ENCODE measurements at regions not wholly inside any gene's neighbourhood (a gene's known extent, or its start where the extent isn't known, plus 50 kb on each side); places are given as distances from the start of the nearest gene placed in this dataset.

GRCh38 chr11:41935241-41935640 is 475.8 kb upstream of the LRRC4C start:
- Histone ChIP-seq H3K4me3 (no peak overlapping the region), H3K9me3 (no peaks in the 10 kb centered on the region), H3K36me3 (replicated peaks) (no peaks in the 10 kb centered on the region), H3K27me3 (ENCODE audit: low read depth) (no peaks in the 10 kb centered on the region), H3K4me1 (no peaks in the 10 kb centered on the region)
- in situ Hi-C loops (cut with MboI; ENCODE audit: low sequenced_read_pairs): no loop called here
- DNase-seq (ENCODE audit: low spot score in 2 of 2): no peak

GRCh38 chr11:41935795-41936194 is 476.3 kb upstream of the LRRC4C start:
- H3K36me3 ChIP-seq (replicated peaks): no peaks in the 10 kb centered on the region
- H3K4me3 ChIP-seq: no peak overlapping the region
- H3K4me1 ChIP-seq: no peaks in the 10 kb centered on the region
- H3K27me3 ChIP-seq (ENCODE audit: low read depth): no peaks in the 10 kb centered on the region
- in situ Hi-C loops (cut with MboI; ENCODE audit: low sequenced_read_pairs): no loop called here
- no peak for DNase-seq (ENCODE audit: low spot score in 2 of 2)
- no peaks in the 10 kb centered on the region for H3K9me3 ChIP-seq

- no peaks in the 10 kb centered on the region for H3K4me1 ChIP-seq
- in situ Hi-C loops (cut with MboI; ENCODE audit: low sequenced_read_pairs): no loop called here
- H3K4me3 ChIP-seq: no peak overlapping the region
- DNase-seq (ENCODE audit: low spot score in 2 of 2): no peak
- H3K27me3 ChIP-seq (ENCODE audit: low read depth): no peaks in the 10 kb centered on the region
- H3K36me3 ChIP-seq (replicated peaks): no peaks in the 10 kb centered on the region
- H3K9me3 ChIP-seq: no peaks in the 10 kb centered on the region
These were observed 484.2 kb upstream of the LRRC4C start for GRCh38 chr11:41943656-41944055.

GRCh38 chr11:41947392-41947791 is 487.9 kb upstream of the LRRC4C start:
- H3K9me3 ChIP-seq: no peaks in the 10 kb centered on the region
- in situ Hi-C loops (cut with MboI; ENCODE audit: low sequenced_read_pairs): no loop called here

GRCh38 chr11:41950470-41951143 is 491.2 kb upstream of the LRRC4C start:
- in situ Hi-C loops (cut with MboI; ENCODE audit: low sequenced_read_pairs): no loop called here
- Histone ChIP-seq H3K4me1 (no peaks in the 10 kb centered on the region), H3K9me3 (no peaks in the 10 kb centered on the region), H3K36me3 (replicated peaks) (no peaks in the 10 kb centered on the region), H3K4me3 (no peak overlapping the region), H3K27me3 (ENCODE audit: low read depth) (no peaks in the 10 kb centered on the region)
- DNase-seq (ENCODE audit: low spot score in 2 of 2): no peak

More at GRCh38 chr11:41947392-41947791, 487.9 kb upstream of the LRRC4C start:
- no peaks in the 10 kb centered on the region for H3K4me1 ChIP-seq
- no peak for DNase-seq (ENCODE audit: low spot score in 2 of 2)
- no peaks in the 10 kb centered on the region for H3K36me3 ChIP-seq (replicated peaks)
- H3K27me3 ChIP-seq (ENCODE audit: low read depth): no peaks in the 10 kb centered on the region
- no peak overlapping the region for H3K4me3 ChIP-seq

- no peak for DNase-seq (ENCODE audit: low spot score in 2 of 2)
- in situ Hi-C loops (cut with MboI; ENCODE audit: low sequenced_read_pairs): no loop called here
- Histone ChIP-seq H3K4me3 (no peak overlapping the region), H3K9me3 (no peaks in the 10 kb centered on the region), H3K36me3 (replicated peaks) (no peaks in the 10 kb centered on the region), H3K27me3 (ENCODE audit: low read depth) (no peaks in the 10 kb centered on the region), H3K4me1 (no peaks in the 10 kb centered on the region)
These were observed 494.6 kb upstream of the LRRC4C start for GRCh38 chr11:41954034-41954433.

GRCh38 chr11:41955066-41955465 is 495.6 kb upstream of the LRRC4C start:
- in situ Hi-C loops (cut with MboI; ENCODE audit: low sequenced_read_pairs): no loop called here
- H3K36me3 ChIP-seq (replicated peaks): no peaks in the 10 kb centered on the region
- no peak overlapping the region for H3K4me3 ChIP-seq
- DNase-seq (ENCODE audit: low spot score in 2 of 2): no peak
- H3K4me1 ChIP-seq: no peaks in the 10 kb centered on the region
- H3K27me3 ChIP-seq (ENCODE audit: low read depth): no peaks in the 10 kb centered on the region
- no peaks in the 10 kb centered on the region for H3K9me3 ChIP-seq

GRCh38 chr11:41955635-41956400 is 496.4 kb upstream of the LRRC4C start:
- Histone ChIP-seq H3K4me1 (no peaks in the 10 kb centered on the region), H3K27me3 (ENCODE audit: low read depth) (no peaks in the 10 kb centered on the region), H3K9me3 (no peaks in the 10 kb centered on the region), H3K4me3 (no peak overlapping the region), H3K36me3 (replicated peaks) (no peaks in the 10 kb centered on the region)
- in situ Hi-C loops (cut with MboI; ENCODE audit: low sequenced_read_pairs): no loop called here
- DNase-seq (ENCODE audit: low spot score in 2 of 2): no peak

GRCh38 chr11:41963406-41963805 is 504.0 kb upstream of the LRRC4C start:
- in situ Hi-C loops (cut with MboI; ENCODE audit: low sequenced_read_pairs): no loop called here
- no peaks in the 10 kb centered on the region for H3K27me3 ChIP-seq (ENCODE audit: low read depth)
- no peaks in the 10 kb centered on the region for H3K36me3 ChIP-seq (replicated peaks)
- DNase-seq (ENCODE audit: low spot score in 2 of 2): no peak
- H3K4me3 ChIP-seq: no peak overlapping the region
- no peaks in the 10 kb centered on the region for H3K4me1 ChIP-seq
- H3K9me3 ChIP-seq: no peaks in the 10 kb centered on the region

GRCh38 chr11:41970681-41971080 is 511.2 kb upstream of the LRRC4C start:
- Histone ChIP-seq H3K4me1 (no peaks in the 10 kb centered on the region), H3K9me3 (no peaks in the 10 kb centered on the region; the same call in 1 of the 2 replicates)
- in situ Hi-C loops (cut with MboI; ENCODE audit: low sequenced_read_pairs): no loop called here

GRCh38 chr11:41971592-41971991 is 512.1 kb upstream of the LRRC4C start:
- no peak overlapping the region for H3K4me3 ChIP-seq
- H3K4me1 ChIP-seq: no peaks in the 10 kb centered on the region
- in situ Hi-C loops (cut with MboI; ENCODE audit: low sequenced_read_pairs): no loop called here
- no peaks in the 10 kb centered on the region; the same call in 1 of the 2 replicates for H3K9me3 ChIP-seq
- no peaks in the 10 kb centered on the region for H3K36me3 ChIP-seq (replicated peaks)
- DNase-seq (ENCODE audit: low spot score in 2 of 2): no peak
- no peaks in the 10 kb centered on the region for H3K27me3 ChIP-seq (ENCODE audit: low read depth)

More at GRCh38 chr11:41970681-41971080, 511.2 kb upstream of the LRRC4C start:
- DNase-seq (ENCODE audit: low spot score in 2 of 2): no peak
- H3K4me3 ChIP-seq: no peak overlapping the region
- H3K27me3 ChIP-seq (ENCODE audit: low read depth): no peaks in the 10 kb centered on the region
- no peaks in the 10 kb centered on the region for H3K36me3 ChIP-seq (replicated peaks)

GRCh38 chr11:41978945-41979344 is 519.5 kb upstream of the LRRC4C start:
- no peaks in the 10 kb centered on the region for H3K4me1 ChIP-seq
- H3K27me3 ChIP-seq (ENCODE audit: low read depth): no peaks in the 10 kb centered on the region
- in situ Hi-C loops (cut with MboI; ENCODE audit: low sequenced_read_pairs): no loop called here
- no peak overlapping the region for H3K4me3 ChIP-seq
- no peaks in the 10 kb centered on the region for H3K36me3 ChIP-seq (replicated peaks)
- DNase-seq (ENCODE audit: low spot score in 2 of 2): no peak
- no peaks in the 10 kb centered on the region; the same call in none of the 2 replicates for H3K9me3 ChIP-seq

GRCh38 chr11:41980741-41981140 is 521.3 kb upstream of the LRRC4C start:
- Histone ChIP-seq H3K4me3 (no peak overlapping the region), H3K9me3 (no peaks in the 10 kb centered on the region; the same call in 1 of the 2 replicates), H3K4me1 (no peaks in the 10 kb centered on the region), H3K36me3 (replicated peaks) (no peaks in the 10 kb centered on the region), H3K27me3 (ENCODE audit: low read depth) (no peaks in the 10 kb centered on the region)
- DNase-seq (ENCODE audit: low spot score in 2 of 2): no peak
- in situ Hi-C loops (cut with MboI; ENCODE audit: low sequenced_read_pairs): no loop called here

GRCh38 chr11:41982276-41982675 is 522.8 kb upstream of the LRRC4C start:
- Histone ChIP-seq H3K4me3 (no peak overlapping the region), H3K4me1 (no peaks in the 10 kb centered on the region), H3K9me3 (no peaks in the 10 kb centered on the region; the same call in 1 of the 2 replicates), H3K27me3 (ENCODE audit: low read depth) (no peaks in the 10 kb centered on the region), H3K36me3 (replicated peaks) (no peaks in the 10 kb centered on the region)
- in situ Hi-C loops (cut with MboI; ENCODE audit: low sequenced_read_pairs): no loop called here
- no peak for DNase-seq (ENCODE audit: low spot score in 2 of 2)
